HG02759 (cell line): ENCODE measurements at regions not wholly inside any gene's neighbourhood (a gene's known extent, or its start where the extent isn't known, plus 50 kb on each side); places are given as distances from the start of the nearest gene placed in this dataset.
"Not testable (repeated sequence)": the region's sequence is repeated elsewhere in the genome, so short reads cannot be mapped to it uniquely, and the experiment has no call there.

ENCODE experiments used
- ATAC-seq: cut with Tn5 transposase; IDR thresholded peaks from one replicate; pipeline ENCODE4 v1.9.1; 2021; ENCODE audit warnings: mild to moderate bottlenecking, moderate library complexity; ENCODE audit not compliant: unreplicated experiment

GRCh38 chr15:38797506-38797905, 232.9 kb upstream of the RASGRP1 start:
- ATAC-seq, result not testable (repeated sequence)

DNA sequence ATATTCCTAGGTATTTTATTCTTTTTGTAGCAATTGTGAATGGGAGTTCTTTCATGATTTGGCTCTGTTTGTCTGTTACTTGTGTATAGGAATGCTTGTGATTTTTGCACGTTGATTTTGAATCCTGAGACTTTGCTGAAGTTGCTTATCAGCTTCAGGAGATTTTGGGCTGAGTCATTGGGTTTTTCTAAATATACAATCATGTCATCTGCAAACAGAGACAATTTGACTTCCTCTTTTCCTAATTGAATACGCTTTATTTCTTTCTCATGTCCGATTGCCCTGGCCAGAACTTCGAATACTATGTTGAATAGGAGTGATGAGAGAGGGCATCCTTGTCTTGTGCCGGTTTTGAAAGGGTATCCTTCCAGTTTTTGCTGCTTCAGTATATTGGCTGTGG, 234.6 kb upstream of the RASGRP1 start:
- ATAC-seq, result not testable (repeated sequence)

DNA sequence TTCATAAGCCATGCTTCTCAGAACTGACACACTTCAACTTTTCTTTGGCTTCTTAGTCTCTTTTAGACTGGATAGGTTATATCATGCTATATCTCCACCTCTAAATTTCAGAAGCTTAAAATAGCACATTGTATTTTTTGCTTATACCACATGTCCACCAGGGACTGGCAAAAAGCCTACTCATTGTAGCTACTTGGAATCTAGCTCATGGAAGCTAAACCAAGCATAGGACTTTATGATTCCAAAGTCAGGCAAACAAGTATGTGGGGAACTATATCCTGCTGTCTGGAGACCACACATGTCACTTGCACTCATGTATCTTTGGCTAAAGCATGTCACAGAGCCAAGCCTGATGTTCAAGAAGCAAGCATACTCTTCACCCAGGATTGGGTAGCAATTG, 245.0 kb upstream of the RASGRP1 start:
- no peak for ATAC-seq

DNA sequence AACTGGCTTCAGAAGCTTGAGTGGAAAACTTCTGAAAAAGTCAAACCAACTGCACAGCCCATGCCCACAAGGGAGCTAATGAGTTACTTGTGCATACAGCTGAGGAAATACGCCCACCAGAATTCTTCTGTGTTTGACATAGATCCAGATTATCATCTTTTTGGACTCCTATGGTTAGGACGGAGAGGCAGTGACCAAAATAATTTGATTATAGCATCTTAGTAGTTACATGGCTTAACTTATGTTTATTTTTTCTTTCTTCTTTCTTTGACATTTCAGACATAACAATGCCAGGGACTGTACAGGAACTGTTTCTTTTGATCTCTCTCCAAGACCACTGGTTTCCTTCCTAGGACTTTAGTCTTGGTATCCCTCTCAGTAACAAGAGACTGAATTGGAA, 246.1 kb upstream of the RASGRP1 start:
- no peak for ATAC-seq

DNA sequence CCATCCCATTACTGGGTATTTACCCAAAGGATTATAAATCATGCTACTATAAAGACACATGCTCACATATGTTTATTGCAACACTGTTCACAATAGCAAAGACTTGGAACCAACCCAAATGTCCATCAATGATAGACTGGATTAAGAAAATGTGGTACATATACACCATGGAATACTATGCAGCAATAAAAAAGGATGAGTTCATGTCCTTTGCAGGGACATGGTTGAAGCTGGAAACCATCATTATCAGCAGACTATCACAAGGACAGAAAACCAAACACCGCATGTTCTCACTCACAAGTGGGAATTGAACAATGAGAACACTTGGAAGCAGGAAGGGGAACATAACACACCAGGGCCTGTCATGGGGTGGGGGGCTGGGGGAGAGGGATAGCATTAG, 249.6 kb upstream of the RASGRP1 start:
- not testable (repeated sequence) for ATAC-seq

- ATAC-seq, result no peak
These were observed 250.3 kb upstream of the RASGRP1 start for GRCh38 chr15:38814891-38815290.

DNA sequence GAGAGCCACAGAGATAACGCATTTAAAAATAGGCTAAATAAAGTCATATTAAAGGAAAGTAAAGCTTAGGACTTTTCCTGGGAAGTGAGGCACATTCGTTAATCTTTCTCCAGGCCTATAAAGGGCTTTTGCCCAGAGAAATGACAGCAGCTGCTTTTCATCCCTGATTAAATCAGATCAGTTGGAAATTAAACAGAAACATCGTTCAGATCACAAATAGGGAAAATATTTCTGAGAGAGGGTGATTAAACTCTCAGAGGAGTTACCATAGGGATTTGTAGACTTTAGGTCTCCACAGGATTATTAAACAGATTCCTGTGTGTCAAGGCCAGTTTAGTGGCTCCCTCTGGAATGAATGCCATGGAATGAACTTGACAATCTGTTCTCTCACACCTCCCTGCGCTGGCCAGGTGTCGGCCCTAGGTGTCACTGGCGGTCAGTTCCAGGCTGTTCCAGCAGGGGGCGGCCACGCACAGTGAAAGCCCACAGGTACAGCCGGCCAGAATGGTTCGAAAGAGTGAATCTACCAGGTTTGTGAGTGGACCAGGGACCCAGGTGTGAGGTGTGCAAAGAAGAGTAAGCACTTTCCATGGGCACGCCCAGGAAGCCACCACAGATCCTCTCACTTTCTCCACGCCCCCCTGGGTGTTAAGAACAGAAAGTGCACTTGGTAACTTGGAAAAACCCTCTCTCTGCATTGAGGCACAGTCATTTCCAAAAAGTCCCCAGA, 253.0 kb upstream of the RASGRP1 start:
- ATAC-seq, result peak; percentile 93

GRCh38 chr15:38818157-38818790, 253.7 kb upstream of the RASGRP1 start:
- no peak for ATAC-seq

- ATAC-seq, result no peak
These were observed 254.9 kb upstream of the RASGRP1 start for GRCh38 chr15:38819387-38819950.

DNA sequence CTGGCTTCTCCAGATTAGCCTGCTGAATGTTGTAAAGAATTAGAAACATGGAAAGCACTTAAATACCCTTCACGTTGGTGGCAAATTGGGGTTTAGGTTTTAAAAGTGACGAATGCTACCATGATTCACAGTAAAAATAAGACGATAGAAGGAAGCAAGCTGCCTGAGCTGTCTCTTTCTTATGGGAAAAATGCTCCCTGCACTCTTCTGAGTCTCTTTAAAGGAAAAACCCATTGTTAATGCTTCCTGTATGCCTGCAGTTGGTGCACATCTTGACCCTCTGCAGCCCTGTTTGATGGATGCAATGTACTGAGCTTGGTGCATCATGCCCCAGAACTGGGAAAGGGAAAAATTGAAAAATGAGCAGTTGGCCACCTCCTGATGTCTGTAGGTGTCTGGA, 258.6 kb upstream of the RASGRP1 start:
- no peak for ATAC-seq

DNA sequence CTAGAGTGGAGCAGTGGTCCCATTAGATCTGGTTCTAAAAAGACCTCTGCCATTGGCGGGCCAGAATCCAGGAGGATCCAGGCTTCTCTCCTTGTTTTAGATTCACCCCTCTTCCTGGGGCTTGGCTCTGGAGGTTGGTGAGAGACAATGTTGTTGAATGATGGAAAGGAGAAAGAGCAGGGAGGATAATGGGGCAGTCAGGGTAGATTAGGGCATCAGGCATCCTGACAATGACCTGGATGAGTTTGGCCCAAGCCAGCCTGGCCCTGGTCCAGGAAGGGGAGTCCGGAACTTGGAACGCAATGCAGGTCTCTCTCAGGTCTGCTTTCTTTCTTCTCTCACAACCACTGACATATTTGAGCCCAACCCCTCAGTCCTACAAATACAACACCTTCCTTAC, 260.1 kb upstream of the RASGRP1 start:
- no peak for ATAC-seq

DNA sequence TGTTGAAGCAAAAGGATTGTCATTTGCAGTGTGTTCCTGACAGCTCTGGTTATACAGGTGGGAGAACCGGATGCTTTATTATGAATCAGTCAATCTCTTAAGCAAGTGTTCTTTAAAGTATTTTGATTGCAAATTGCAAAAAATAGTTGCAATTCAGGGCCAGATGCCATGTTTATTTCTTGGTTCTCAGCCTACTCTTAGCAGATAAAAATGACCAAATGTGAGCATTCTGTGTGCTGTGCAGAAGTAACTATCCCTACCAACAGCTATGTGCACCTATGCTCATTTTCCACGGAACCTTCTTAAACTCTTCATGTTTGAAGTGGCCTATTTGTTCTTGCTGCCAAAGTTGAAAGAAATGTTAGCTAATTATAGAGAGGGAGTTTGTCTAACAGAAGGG, 262.3 kb upstream of the RASGRP1 start:
- ATAC-seq, result no peak

GRCh38 chr15:38828031-38828532, 263.5 kb upstream of the RASGRP1 start:
- ATAC-seq, result no peak

- no peak for ATAC-seq
These were observed 264.5 kb upstream of the RASGRP1 start for GRCh38 chr15:38829086-38829485.

GRCh38 chr15:38842226-38842625, 277.6 kb upstream of the RASGRP1 start:
- ATAC-seq, result no peak

DNA sequence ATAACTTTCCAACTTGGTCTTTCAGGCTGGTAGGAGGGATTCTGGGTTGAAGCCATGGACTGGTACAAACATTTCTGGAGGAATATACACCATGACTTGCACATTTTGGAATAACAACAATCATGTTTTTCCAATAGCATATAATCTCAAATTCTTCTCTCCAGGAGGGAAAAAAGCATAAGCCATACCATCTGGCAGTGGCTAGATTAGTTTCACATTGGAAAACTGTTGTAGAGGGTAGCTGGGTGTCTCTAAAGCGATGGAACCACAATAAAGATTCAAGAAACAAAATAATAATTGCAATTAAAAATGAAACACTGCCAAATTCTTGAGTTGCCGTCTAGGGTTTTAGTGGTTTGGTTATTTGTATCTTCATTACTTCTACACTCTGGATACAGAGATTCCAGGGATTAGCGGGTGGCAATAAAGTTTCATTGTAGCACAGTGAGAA, 278.5 kb upstream of the RASGRP1 start:
- no peak for ATAC-seq

DNA sequence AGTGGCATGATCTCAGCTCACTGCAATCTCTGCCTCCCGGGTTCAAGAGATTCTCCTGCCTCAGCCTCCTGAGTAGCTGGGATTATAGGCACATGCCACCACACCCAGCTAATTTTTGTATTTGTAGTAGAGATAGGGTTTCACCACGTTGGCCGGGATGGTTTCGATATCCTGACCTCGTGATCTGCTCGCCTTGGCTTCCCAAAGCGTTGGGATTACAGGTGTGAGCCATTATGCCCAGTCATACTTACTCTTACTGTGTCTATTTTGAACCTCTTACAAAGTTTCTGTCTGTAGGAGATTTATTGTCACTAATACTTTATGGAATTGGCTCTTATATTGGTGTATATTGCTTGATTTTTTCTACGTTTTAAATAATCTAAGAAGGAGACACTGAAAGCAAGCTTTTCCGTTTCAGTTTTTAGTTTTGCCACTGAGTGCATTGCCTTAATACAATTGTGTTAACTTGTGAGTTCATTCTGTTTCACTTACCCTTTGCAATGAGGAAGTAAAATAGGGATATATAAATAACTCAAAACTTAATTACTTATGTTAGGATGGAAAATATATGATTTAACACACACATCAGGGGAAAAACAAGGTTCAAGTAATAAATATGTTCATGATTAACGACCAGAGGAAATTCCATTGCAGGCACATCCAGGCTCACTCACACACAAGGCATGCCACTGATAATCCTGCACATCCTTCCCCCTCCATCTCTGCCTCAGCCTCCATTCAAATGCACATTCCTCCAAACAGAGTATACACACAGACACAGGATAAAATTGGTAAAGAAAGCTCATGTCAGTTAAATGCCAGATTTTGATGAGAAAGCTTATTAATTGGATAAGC, 279.3 kb upstream of the RASGRP1 start:
- no peak for ATAC-seq

DNA sequence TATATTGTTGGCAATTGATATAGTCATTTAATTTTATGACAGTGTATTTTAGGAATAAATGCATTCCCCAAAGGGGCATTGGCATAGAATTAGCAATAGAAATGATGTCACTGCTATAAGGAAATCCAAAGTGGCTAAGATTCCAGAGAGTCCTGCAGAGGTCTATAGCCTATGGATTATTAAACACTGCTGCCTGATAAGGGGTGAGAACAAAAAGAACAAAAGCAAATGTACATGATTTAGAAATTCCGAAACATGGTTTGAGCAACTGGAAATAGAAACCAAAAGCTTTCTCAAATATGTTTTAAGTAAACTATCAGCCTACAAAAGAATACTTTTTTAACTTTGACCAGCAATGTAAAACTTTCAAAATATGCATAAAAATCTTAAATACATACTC, 280.1 kb upstream of the RASGRP1 start:
- ATAC-seq, result no peak

GRCh38 chr15:38846346-38846745, 281.7 kb upstream of the RASGRP1 start:
- ATAC-seq, result no peak

DNA sequence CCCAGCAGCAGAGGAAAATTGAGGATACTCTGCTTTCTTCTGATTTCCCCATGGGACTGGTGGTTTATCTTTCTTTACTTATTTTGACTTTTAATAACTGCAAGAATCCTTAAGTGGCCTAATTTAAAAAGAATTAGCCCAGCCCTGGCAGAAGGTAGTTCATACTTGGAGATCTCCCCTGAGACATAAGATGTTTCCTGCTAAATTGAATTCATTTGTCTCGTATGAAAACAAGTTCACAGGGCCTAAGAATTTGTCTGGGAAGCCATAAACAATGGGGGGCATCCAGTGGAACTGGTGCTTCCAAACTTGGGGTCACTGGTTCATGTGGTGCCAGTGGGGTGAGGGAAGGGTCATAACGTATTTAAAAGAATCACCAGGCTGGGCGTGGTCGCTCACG, 283.1 kb upstream of the RASGRP1 start:
- ATAC-seq, result no peak

DNA sequence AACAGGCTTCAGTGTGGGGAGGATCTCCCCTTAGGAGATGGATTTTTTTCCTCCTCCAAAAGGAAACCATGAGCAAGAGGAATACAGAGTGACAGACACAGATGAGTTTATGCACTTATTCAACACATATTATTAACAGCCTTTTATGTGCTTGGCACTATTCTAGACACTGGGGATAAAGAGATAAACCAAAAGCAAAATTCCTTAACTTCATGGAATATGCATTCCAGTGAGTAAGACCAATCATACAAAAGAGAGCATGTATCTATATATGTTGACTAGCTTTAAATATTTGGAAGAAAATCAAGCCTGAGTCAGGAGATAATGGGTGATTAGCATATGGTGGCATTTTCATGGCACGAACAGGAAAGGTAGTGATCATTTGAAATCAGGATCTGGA, 284.4 kb upstream of the RASGRP1 start:
- no peak for ATAC-seq
